GM10266 (cell line): ENCODE measurements at regions not wholly inside any gene's neighbourhood (a gene's known extent, or its start where the extent isn't known, plus 50 kb on each side); places are given as distances from the start of the nearest gene placed in this dataset.

Experiments
- DNase-seq: peaks from one replicate; pipeline ENCODE4 v3.0.0; 2012; ENCODE audit errors: extremely low spot score
- CTCF ChIP-seq: IDR thresholded peaks from 2 replicates; pipeline ENCODE4 v1.5.1; 2012; ENCODE audit warnings: mild to moderate bottlenecking, low read depth; ENCODE audit not compliant: control insufficient read depth, insufficient read depth; ENCODE audit errors: missing control alignments

DNA sequence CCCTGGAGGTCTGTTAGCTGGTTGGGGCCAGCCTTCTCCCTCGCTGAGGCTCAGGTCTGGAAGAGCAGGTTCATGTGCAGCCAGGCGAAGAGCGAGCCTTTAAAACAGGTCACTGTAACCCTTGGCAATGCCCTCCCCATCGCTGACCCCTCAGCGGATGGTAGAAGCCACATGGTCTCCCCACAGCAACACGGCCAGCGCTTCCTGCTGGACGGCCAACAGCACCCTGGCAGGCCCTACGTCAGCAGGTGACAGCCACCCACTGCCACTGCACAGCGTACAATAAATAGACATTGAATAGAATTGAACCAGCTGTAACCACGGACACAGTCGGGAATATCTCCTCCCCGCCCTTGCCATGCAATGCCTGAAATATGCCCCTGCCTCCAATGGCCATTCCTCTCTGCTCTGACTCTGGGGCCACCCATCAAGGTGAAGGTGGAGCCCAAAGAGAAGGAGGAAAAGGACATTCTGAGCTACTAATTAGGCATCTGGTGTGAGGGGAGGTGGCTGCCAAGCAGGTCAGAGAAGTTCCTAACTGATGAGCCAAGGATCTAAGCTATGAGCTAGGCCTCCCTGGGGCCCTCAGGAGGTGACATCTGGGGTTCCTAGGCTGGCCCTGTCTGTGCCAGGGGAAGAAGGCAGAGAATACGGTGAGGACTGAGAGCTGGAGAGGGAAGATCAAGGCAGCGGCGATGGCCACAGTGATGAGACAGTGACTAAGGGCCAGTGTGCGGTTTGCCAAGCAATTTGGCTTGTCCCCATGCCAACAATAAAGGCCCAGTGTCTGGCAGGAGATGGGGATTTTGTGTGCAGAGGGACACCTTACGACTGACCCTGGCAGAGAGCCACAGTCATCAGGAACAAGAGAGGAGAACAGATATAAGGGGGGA is 202.3 kb downstream of the BCOR start:
- no peak for TF ChIP-seq CTCF
- no peak for DNase-seq

DNA sequence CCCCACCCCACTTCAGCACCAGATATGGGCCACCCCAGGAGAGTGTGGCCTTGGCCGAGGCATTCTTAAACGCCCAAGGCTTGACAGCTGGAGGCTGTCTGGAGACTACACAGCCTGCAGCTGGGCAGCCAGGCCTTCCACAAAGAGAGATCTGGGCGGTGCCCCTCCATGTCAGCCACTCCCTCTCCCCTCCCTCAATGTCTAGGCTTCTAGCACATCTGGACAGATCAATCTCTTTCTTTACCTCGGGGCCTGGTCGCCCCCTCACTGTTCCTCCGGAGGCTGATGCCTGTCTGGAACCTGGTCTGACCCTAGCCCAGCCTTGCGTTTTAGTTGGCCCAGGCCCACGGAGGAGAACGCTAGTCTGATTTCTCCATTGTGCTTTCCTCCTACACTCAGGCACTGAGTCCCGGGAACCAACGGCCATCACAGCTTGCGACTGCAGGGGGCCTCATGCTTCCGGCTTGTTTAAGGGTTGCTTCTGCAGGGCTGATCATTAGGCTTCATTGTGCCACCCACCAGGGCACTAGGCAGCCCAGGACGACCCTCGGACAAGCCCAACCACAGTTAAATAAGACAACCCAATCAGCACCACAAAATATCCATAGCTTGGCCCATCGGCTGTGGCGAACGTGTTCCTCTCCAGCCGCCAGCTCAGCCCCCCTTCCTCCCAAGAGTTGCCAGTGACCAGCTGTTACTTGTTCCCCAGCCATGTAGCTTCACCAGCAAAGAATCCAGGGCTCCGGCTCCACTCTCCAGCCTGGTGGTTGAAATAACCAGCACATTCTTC is 200.6 kb downstream of the BCOR start:
- TF ChIP-seq CTCF, result no peak
- DNase-seq, result no peak

- no peak for TF ChIP-seq CTCF
- no peak for DNase-seq
These were observed 200.0 kb downstream of the BCOR start for GRCh38 chrX:39897741-39898097.

DNA sequence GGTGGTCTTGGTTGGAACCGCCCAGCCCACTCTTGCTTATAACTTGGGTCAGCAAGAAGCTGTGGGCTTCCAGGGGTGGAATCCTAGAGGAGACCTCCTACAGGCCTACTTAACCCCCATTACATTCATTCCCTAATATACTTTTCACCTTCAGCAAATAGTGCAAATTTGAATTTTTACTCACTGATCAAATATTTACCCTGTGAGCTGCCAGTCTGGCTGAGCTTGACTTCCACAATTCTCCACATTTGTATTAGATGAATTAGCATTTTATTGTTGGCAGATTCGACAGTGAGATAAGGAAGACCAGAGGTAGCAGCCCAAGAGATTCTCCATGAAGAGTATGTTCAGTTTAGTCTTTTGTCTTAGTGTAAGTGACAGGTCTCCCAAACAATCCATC is 199.6 kb downstream of the BCOR start:
- no peak for DNase-seq
- no peak for TF ChIP-seq CTCF

DNA sequence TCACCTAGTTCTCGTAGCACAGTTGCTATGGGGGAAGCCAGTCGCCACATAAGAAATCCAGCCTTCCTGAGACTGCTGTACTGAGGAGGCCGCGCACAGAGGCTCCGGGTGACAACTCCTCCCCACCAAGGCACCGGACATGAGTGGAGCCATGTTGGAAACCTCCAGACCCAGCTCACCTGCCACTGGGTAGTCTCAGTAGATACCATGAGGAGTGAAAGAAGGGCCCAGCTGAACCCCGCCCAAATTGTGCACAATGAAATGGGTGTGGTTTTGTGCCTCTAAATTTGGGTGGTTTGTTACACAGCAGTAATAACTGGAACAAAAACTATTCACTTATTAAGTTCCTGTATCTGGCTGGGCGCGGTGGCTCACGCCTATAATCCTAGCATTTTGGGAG is 198.7 kb downstream of the BCOR start:
- no peak for TF ChIP-seq CTCF
- no peak for DNase-seq

- TF ChIP-seq CTCF, result no peak
- no peak for DNase-seq
These were observed 197.6 kb downstream of the BCOR start for GRCh38 chrX:39899856-39900776.
